Lower lobe of right lung (tissue), 2 donors: ENCODE measurements at regions not wholly inside any gene's neighbourhood (a gene's known extent, or its start where the extent isn't known, plus 50 kb on each side); places are given as distances from the start of the nearest gene placed in this dataset.

ENCODE experiments used
- ATAC-seq, 2 donors: fragments of 200-7000 bp; cut with Tn5 transposase; one replicate each; pipeline ENCODE4 v1.9.1; 2020 to 2022; ENCODE audit warnings: mild to moderate bottlenecking in 2 of 2, moderate library complexity in 2 of 2
- DNase-seq: peaks from one replicate; pipeline ENCODE4 v3.0.0-alpha.2; 2020
- H3K27ac ChIP-seq: fragments of 200-600 bp; one replicate; pipeline ENCODE4 v1.8.0; 2022
- H3K27me3 ChIP-seq: fragments of 200-600 bp; one replicate; pipeline ENCODE4 v1.8.0; 2022; ENCODE audit warnings: low read depth
- H3K36me3 ChIP-seq: fragments of 200-600 bp; one replicate; pipeline ENCODE4 v1.8.0; 2022; ENCODE audit warnings: mild to moderate bottlenecking
- H3K4me1 ChIP-seq: fragments of 200-600 bp; one replicate; pipeline ENCODE4 v1.8.0; 2022
- H3K4me3 ChIP-seq: fragments of 200-600 bp; one replicate; pipeline ENCODE4 v1.8.0; 2022; ENCODE audit warnings: mild to moderate bottlenecking
- H3K9me3 ChIP-seq: fragments of 200-600 bp; one replicate; pipeline ENCODE4 v1.8.0; 2022
- CTCF ChIP-seq: fragments of 200-600 bp; IDR thresholded peaks from one replicate; pipeline ENCODE4 v1.8.0; 2022; ENCODE audit warnings: antibody characterized with exemption, mild to moderate bottlenecking
- intact Hi-C: fragments of 100-400 bp; cut with DNase I; formaldehyde crosslinking; loops from one replicate; pipeline ENCODE4 v1.11.0; 2022
- donor health status: DM: no; HTN: yes; CAD: no; lungs with severe emphysema.

GRCh38 chr1:201717286-201717685, 111.7 kb upstream of the IPO9 start:
- Histone ChIP-seq H3K36me3 (peaks cover 9% of the 10 kb centered on the region), H3K27ac (peak overlapping the region; percentile 91), H3K4me1 (peaks cover 72% of the 10 kb centered on the region), H3K27me3 (no peaks in the 10 kb centered on the region), H3K4me3 (no peak overlapping the region), H3K9me3 (no peaks in the 10 kb centered on the region)
- intact Hi-C loops: no loop called here
- no peak for TF ChIP-seq CTCF
- ATAC-seq (no peak), DNase-seq (no peak)

- DNase-seq (no peak), ATAC-seq (no peak)
- intact Hi-C loops: no loop called here
- peak overlapping the region; percentile 11 for H3K27ac ChIP-seq
- no peaks in the 10 kb centered on the region for H3K9me3 ChIP-seq
- H3K36me3 ChIP-seq: peaks cover 9% of the 10 kb centered on the region
- H3K27me3 ChIP-seq: no peaks in the 10 kb centered on the region
- peaks cover 59% of the 10 kb centered on the region for H3K4me1 ChIP-seq
- TF ChIP-seq CTCF: no peak
- H3K4me3 ChIP-seq: no peak overlapping the region
Measured at GRCh38 chr1:201718346-201719202, 110.4 kb upstream of the IPO9 start.

- TF ChIP-seq CTCF: no peak
- peak in 1 of 2 donors; percentile 32 for ATAC-seq
- H3K36me3 ChIP-seq: peaks cover 9% of the 10 kb centered on the region
- peak overlapping the region; percentile 65 for H3K27ac ChIP-seq
- no peaks in the 10 kb centered on the region for H3K9me3 ChIP-seq
- no peak overlapping the region for H3K4me3 ChIP-seq
- peaks cover 45% of the 10 kb centered on the region for H3K4me1 ChIP-seq
- intact Hi-C loops: no loop called here
- no peaks in the 10 kb centered on the region for H3K27me3 ChIP-seq
- no peak for DNase-seq
Measured at GRCh38 chr1:201719812-201720521, 109.0 kb upstream of the IPO9 start.

- no peaks in the 10 kb centered on the region for H3K9me3 ChIP-seq
- peak overlapping the region; percentile 65 for H3K27ac ChIP-seq
- DNase-seq (no peak), ATAC-seq (no peak)
- H3K4me1 ChIP-seq: peaks cover 40% of the 10 kb centered on the region
- H3K36me3 ChIP-seq: peaks cover 9% of the 10 kb centered on the region
- H3K27me3 ChIP-seq: no peaks in the 10 kb centered on the region
- no peak for TF ChIP-seq CTCF
- intact Hi-C loops: no loop called here
- no peak overlapping the region for H3K4me3 ChIP-seq
Measured at GRCh38 chr1:201720522-201720844, 108.5 kb upstream of the IPO9 start.

GRCh38 chr1:201721082-201722049, 107.6 kb upstream of the IPO9 start:
- no peaks in the 10 kb centered on the region for H3K9me3 ChIP-seq
- peaks cover 9% of the 10 kb centered on the region for H3K36me3 ChIP-seq
- ATAC-seq: no peak
- no peak for TF ChIP-seq CTCF
- H3K4me1 ChIP-seq: peaks cover 31% of the 10 kb centered on the region
- peak overlapping the region; percentile 24 for H3K27ac ChIP-seq
- H3K27me3 ChIP-seq: no peaks in the 10 kb centered on the region
- intact Hi-C loops: no loop called here
- no peak for DNase-seq
- no peak overlapping the region for H3K4me3 ChIP-seq
